Osteoblast (primary cell): ENCODE measurements at regions not wholly inside any gene's neighbourhood (a gene's known extent, or its start where the extent isn't known, plus 50 kb on each side); places are given as distances from the start of the nearest gene placed in this dataset.

ENCODE experiments used
- DNase-seq: peaks from one replicate; pipeline ENCODE4 v3.0.0; 2011; ENCODE audit warnings: low spot score, mixed read lengths; ENCODE audit not compliant: insufficient read length; ENCODE audit errors: missing footprints
- H2AFZ ChIP-seq: 2 replicates; pipeline ENCODE4 v1.6.0; 2011; ENCODE audit warnings: mild to moderate bottlenecking, low read length
- H3K27ac ChIP-seq: 2 replicates; pipeline ENCODE4 v1.5.1; 2011; ENCODE audit warnings: mild to moderate bottlenecking, low read depth, low read length, moderate library complexity
- H3K27me3 ChIP-seq: 2 replicates; pipeline ENCODE4 v1.6.0; 2012; ENCODE audit warnings: mild to moderate bottlenecking, control low read depth, inconsistent platforms, low read length, moderate library complexity; ENCODE audit not compliant: insufficient read depth
- H3K36me3 ChIP-seq: 2 replicates; pipeline ENCODE4 v1.5.1; 2011; ENCODE audit warnings: mild to moderate bottlenecking, low read length, control low read depth, moderate library complexity; ENCODE audit not compliant: insufficient read depth
- H3K4me1 ChIP-seq: 2 replicates; pipeline ENCODE4 v1.5.1; 2011; ENCODE audit warnings: mild to moderate bottlenecking, low read length, control low read depth, moderate library complexity; ENCODE audit not compliant: insufficient read depth
- H3K4me2 ChIP-seq: 2 replicates; pipeline ENCODE4 v1.6.0; 2011; ENCODE audit warnings: mild to moderate bottlenecking, low read length; ENCODE audit not compliant: insufficient read depth
- H3K4me3 ChIP-seq: fragments of 200-600 bp; sonication (generic); 3 replicates; pipeline ENCODE4 v1.5.1; 2012; ENCODE audit warnings: mild to moderate bottlenecking, low read length, inconsistent platforms; ENCODE audit not compliant: insufficient read depth
- H3K79me2 ChIP-seq: 2 replicates; pipeline ENCODE4 v1.6.0; 2012; ENCODE audit warnings: mild to moderate bottlenecking, low read length, control low read depth, inconsistent platforms; ENCODE audit not compliant: insufficient read depth
- H3K9me3 ChIP-seq: 2 replicates; pipeline ENCODE4 v1.5.1; 2011; ENCODE audit warnings: low read depth, low read length, control low read depth
- H4K20me1 ChIP-seq: 2 replicates; pipeline ENCODE4 v1.6.0; 2012; ENCODE audit warnings: mild to moderate bottlenecking, low read length, control low read depth; ENCODE audit not compliant: insufficient read depth
- CTCF ChIP-seq: IDR thresholded peaks from 2 replicates; pipeline ENCODE4 v1.5.1; 2011; ENCODE audit warnings: mild to moderate bottlenecking, low read depth, low read length, moderate library complexity; ENCODE audit errors: extremely low read depth

GRCh38 chr17:72397223-72397667, 276.4 kb downstream of the SOX9 start:
- no peak overlapping the region for H2AFZ ChIP-seq
- TF ChIP-seq CTCF: no peak
- H4K20me1 ChIP-seq: no peaks in the 10 kb centered on the region

GRCh38 chr17:72397687-72398086, 276.9 kb downstream of the SOX9 start:
- Histone ChIP-seq H3K4me3 (no peak overlapping the region), H3K4me1 (peaks cover 31% of the 10 kb centered on the region), H3K36me3 (no peaks in the 10 kb centered on the region), H3K9me3 (no peaks in the 10 kb centered on the region), H3K79me2 (no peaks in the 10 kb centered on the region), H3K27ac (no peak overlapping the region), H3K27me3 (no peaks in the 10 kb centered on the region), H2AFZ (no peak overlapping the region), H4K20me1 (no peaks in the 10 kb centered on the region), H3K4me2 (peak overlapping the region; percentile 46)
- TF ChIP-seq CTCF: no peak
- no peak for DNase-seq

More at GRCh38 chr17:72397223-72397667, 276.4 kb downstream of the SOX9 start:
- H3K9me3 ChIP-seq: no peaks in the 10 kb centered on the region
- no peak overlapping the region for H3K4me3 ChIP-seq
- H3K79me2 ChIP-seq: no peaks in the 10 kb centered on the region
- no peak overlapping the region for H3K4me2 ChIP-seq
- no peaks in the 10 kb centered on the region for H3K36me3 ChIP-seq
- no peak for DNase-seq
- no peak overlapping the region for H3K27ac ChIP-seq
- H3K4me1 ChIP-seq: peaks cover 36% of the 10 kb centered on the region
- H3K27me3 ChIP-seq: no peaks in the 10 kb centered on the region

- no peak for DNase-seq
- H4K20me1 ChIP-seq: no peaks in the 10 kb centered on the region
- no peak for TF ChIP-seq CTCF
Measured at GRCh38 chr17:72399023-72399607, 278.3 kb downstream of the SOX9 start.

GRCh38 chr17:72399608-72400487, 279.0 kb downstream of the SOX9 start:
- peak; percentile 5 for DNase-seq
- H3K4me1 ChIP-seq: peaks cover 15% of the 10 kb centered on the region
- no peaks in the 10 kb centered on the region for H4K20me1 ChIP-seq
- TF ChIP-seq CTCF: no peak
- no peaks in the 10 kb centered on the region for H3K36me3 ChIP-seq
- no peak overlapping the region for H3K27ac ChIP-seq
- H3K9me3 ChIP-seq: no peaks in the 10 kb centered on the region
- no peak overlapping the region for H3K4me2 ChIP-seq
- no peak overlapping the region for H2AFZ ChIP-seq
- no peak overlapping the region for H3K4me3 ChIP-seq
- no peaks in the 10 kb centered on the region for H3K79me2 ChIP-seq
- no peaks in the 10 kb centered on the region for H3K27me3 ChIP-seq

More at GRCh38 chr17:72399023-72399607, 278.3 kb downstream of the SOX9 start:
- H3K27me3 ChIP-seq: no peaks in the 10 kb centered on the region
- no peak overlapping the region for H2AFZ ChIP-seq
- no peak overlapping the region for H3K4me3 ChIP-seq
- H3K79me2 ChIP-seq: no peaks in the 10 kb centered on the region
- no peaks in the 10 kb centered on the region for H3K36me3 ChIP-seq
- no peak overlapping the region for H3K4me2 ChIP-seq
- H3K4me1 ChIP-seq: peaks cover 17% of the 10 kb centered on the region
- H3K27ac ChIP-seq: no peak overlapping the region
- H3K9me3 ChIP-seq: no peaks in the 10 kb centered on the region
